C4-2B (cell line): ENCODE measurements at regions not wholly inside any gene's neighbourhood (a gene's known extent, or its start where the extent isn't known, plus 50 kb on each side); places are given as distances from the start of the nearest gene placed in this dataset.

Experiments used
- ZFX ChIP-seq: fragments of 450-650 bp; IDR thresholded peaks from 2 replicates; pipeline ENCODE4 v1.6.1; 2017
- TF ChIP-seq, protein P1 (sequence below): fragments of 450-650 bp; conservative IDR thresholded peaks from 2 replicates; pipeline ENCODE4 v1.5.1; 2017; ENCODE audit warnings: mild to moderate bottlenecking

GRCh38 chr10:21039721-21040120, 142.6 kb upstream of the NEBL start:
- TF ChIP-seq, protein P1, sequence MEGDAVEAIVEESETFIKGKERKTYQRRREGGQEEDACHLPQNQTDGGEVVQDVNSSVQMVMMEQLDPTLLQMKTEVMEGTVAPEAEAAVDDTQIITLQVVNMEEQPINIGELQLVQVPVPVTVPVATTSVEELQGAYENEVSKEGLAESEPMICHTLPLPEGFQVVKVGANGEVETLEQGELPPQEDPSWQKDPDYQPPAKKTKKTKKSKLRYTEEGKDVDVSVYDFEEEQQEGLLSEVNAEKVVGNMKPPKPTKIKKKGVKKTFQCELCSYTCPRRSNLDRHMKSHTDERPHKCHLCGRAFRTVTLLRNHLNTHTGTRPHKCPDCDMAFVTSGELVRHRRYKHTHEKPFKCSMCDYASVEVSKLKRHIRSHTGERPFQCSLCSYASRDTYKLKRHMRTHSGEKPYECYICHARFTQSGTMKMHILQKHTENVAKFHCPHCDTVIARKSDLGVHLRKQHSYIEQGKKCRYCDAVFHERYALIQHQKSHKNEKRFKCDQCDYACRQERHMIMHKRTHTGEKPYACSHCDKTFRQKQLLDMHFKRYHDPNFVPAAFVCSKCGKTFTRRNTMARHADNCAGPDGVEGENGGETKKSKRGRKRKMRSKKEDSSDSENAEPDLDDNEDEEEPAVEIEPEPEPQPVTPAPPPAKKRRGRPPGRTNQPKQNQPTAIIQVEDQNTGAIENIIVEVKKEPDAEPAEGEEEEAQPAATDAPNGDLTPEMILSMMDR: no peak
- TF ChIP-seq ZFX: no peak
